Fibroblast of the aortic adventitia (primary cell): ENCODE measurements at regions not wholly inside any gene's neighbourhood (a gene's known extent, or its start where the extent isn't known, plus 50 kb on each side); places are given as distances from the start of the nearest gene placed in this dataset.

Experiments used
- DNase-seq: peaks from one replicate; pipeline ENCODE4 v3.0.0-alpha.2; 2010; ENCODE audit warnings: low read depth
- H3K4me3 ChIP-seq: 2 replicates; pipeline ENCODE4 v1.5.1; 2011; ENCODE audit warnings: low read depth, mild to moderate bottlenecking, control low read depth, low read length, moderate library complexity
- CTCF ChIP-seq: IDR thresholded peaks from 2 replicates; pipeline ENCODE4 v1.5.1; 2011; ENCODE audit warnings: mild to moderate bottlenecking, low read length, control low read depth, inconsistent platforms; ENCODE audit not compliant: insufficient read depth

- DNase-seq = no peak
- H3K4me3 ChIP-seq = no peak overlapping the region
- no peak for TF ChIP-seq CTCF
Observed at GRCh38 chr1:30316056-30316455, 407.3 kb downstream of the MATN1 start.

- no peak for DNase-seq
- no peak for TF ChIP-seq CTCF
- H3K4me3 ChIP-seq = no peak overlapping the region
Observed at GRCh38 chr1:30315185-30315960, 408.0 kb downstream of the MATN1 start.

GRCh38 chr1:30314591-30314990 is 408.8 kb downstream of the MATN1 start:
- no peak overlapping the region for H3K4me3 ChIP-seq
- no peak for DNase-seq
- no peak for TF ChIP-seq CTCF

- H3K4me3 ChIP-seq = no peak overlapping the region
- TF ChIP-seq CTCF = no peak
- no peak for DNase-seq
Observed at GRCh38 chr1:30313584-30313983, 409.8 kb downstream of the MATN1 start.

- DNase-seq = no peak
- no peak for TF ChIP-seq CTCF
- no peak overlapping the region for H3K4me3 ChIP-seq
Observed at GRCh38 chr1:30313176-30313575, 410.2 kb downstream of the MATN1 start.

- DNase-seq = no peak
- no peak for TF ChIP-seq CTCF
- H3K4me3 ChIP-seq = no peak overlapping the region
Observed at GRCh38 chr1:30312226-30312625, 411.2 kb downstream of the MATN1 start.

- no peak for DNase-seq
- no peak overlapping the region for H3K4me3 ChIP-seq
- TF ChIP-seq CTCF = no peak
Observed at GRCh38 chr1:30311749-30312148, 411.6 kb downstream of the MATN1 start.
